ENCODE measurements at regions not wholly inside any gene's neighbourhood (a gene's known extent, or its start where the extent isn't known, plus 50 kb on each side); places are given as distances from the start of the nearest gene placed in this dataset.

GRCh38 chr9:109872901-109873300, 92.9 kb downstream of the PALM2AKAP2 start:
- Histone ChIP-seq H3K36me3 (no peaks in the 10 kb centered on the region), H3K27ac (no peak overlapping the region), H3K27me3 (peaks cover 0 to 4% of the 10 kb centered on the region in 2 donors), H3K9me3 (no peaks in the 10 kb centered on the region), H3K4me1 (no peaks in the 10 kb centered on the region), H3K4me3 (no peak overlapping the region)
- DNase-seq, result no peak
- TF ChIP-seq CTCF (IDR thresholded peaks at IDR 0.05), result no peak
- intact Hi-C loops (cut with DNase I), result no loop called here
- no peak for ATAC-seq

GRCh38 chr9:109875495-109876129, 95.6 kb downstream of the PALM2AKAP2 start:
- no peak for TF ChIP-seq CTCF (IDR thresholded peaks at IDR 0.05)
- no peak for ATAC-seq
- H3K36me3 ChIP-seq, result no peaks in the 10 kb centered on the region
- no peak for DNase-seq
- H3K9me3 ChIP-seq, result no peaks in the 10 kb centered on the region
- intact Hi-C loops (cut with DNase I), result no loop called here
- no peaks in the 10 kb centered on the region for H3K4me1 ChIP-seq
- no peaks in the 10 kb centered on the region for H3K27me3 ChIP-seq
- H3K4me3 ChIP-seq, result no peak overlapping the region
- no peak overlapping the region for H3K27ac ChIP-seq

- intact Hi-C loops (cut with DNase I), result no loop called here
- Histone ChIP-seq H3K4me3 (no peak overlapping the region), H3K27me3 (no peaks in the 10 kb centered on the region), H3K36me3 (no peaks in the 10 kb centered on the region), H3K27ac (no peak overlapping the region), H3K9me3 (no peaks in the 10 kb centered on the region), H3K4me1 (no peaks in the 10 kb centered on the region)
- DNase-seq, result no peak
- TF ChIP-seq CTCF (IDR thresholded peaks at IDR 0.05), result peak; percentile 54 to 78
- peak; percentile 65 for ATAC-seq
Observed at GRCh38 chr9:109880276-109881169, 100.5 kb downstream of the PALM2AKAP2 start.

- ATAC-seq, result no peak
- no peaks in the 10 kb centered on the region for H3K27me3 ChIP-seq
- TF ChIP-seq CTCF (IDR thresholded peaks at IDR 0.05), result no peak
- no peak overlapping the region for H3K27ac ChIP-seq
- H3K4me1 ChIP-seq, result peaks cover 9 to 16% of the 10 kb centered on the region in 2 donors
- intact Hi-C loops (cut with DNase I), result no loop called here
- H3K36me3 ChIP-seq, result no peaks in the 10 kb centered on the region
- no peak overlapping the region for H3K4me3 ChIP-seq
- no peaks in the 10 kb centered on the region for H3K9me3 ChIP-seq
- DNase-seq, result no peak
Observed at GRCh38 chr9:109883623-109884022, 103.6 kb downstream of the PALM2AKAP2 start.

GRCh38 chr9:109886041-109886440, 106.0 kb downstream of the PALM2AKAP2 start:
- H3K27ac ChIP-seq, result no peak overlapping the region

More at GRCh38 chr9:109886041-109886440, 106.0 kb downstream of the PALM2AKAP2 start:
- no peak for TF ChIP-seq CTCF (IDR thresholded peaks at IDR 0.05)
- Histone ChIP-seq H3K36me3 (no peaks in the 10 kb centered on the region), H3K27me3 (no peaks in the 10 kb centered on the region), H3K4me1 (peaks cover 9 to 16% of the 10 kb centered on the region in 2 donors), H3K4me3 (no peak overlapping the region), H3K9me3 (no peaks in the 10 kb centered on the region)
- no peak for ATAC-seq
- intact Hi-C loops (cut with DNase I), result no loop called here
- DNase-seq, result no peak

Measured in left lung (tissue), 4 donors.